Upper lobe of right lung (tissue), 1 donor: ENCODE measurements at regions not wholly inside any gene's neighbourhood (a gene's known extent, or its start where the extent isn't known, plus 50 kb on each side); places are given as distances from the start of the nearest gene placed in this dataset.

ENCODE experiments used
- ATAC-seq: fragments of 200-7000 bp; cut with Tn5 transposase; one replicate; pipeline ENCODE4 v1.9.1; 2020; ENCODE audit warnings: mild to moderate bottlenecking, moderate library complexity
- DNase-seq: peaks from one replicate; pipeline ENCODE4 v3.0.0-alpha.2; 2020
- H3K27ac ChIP-seq: fragments of 200-600 bp; one replicate; pipeline ENCODE4 v1.8.0; 2022
- H3K27me3 ChIP-seq: fragments of 200-600 bp; one replicate; pipeline ENCODE4 v1.8.0; 2022; ENCODE audit warnings: mild to moderate bottlenecking
- H3K36me3 ChIP-seq: fragments of 200-600 bp; one replicate; pipeline ENCODE4 v1.8.0; 2022
- H3K4me1 ChIP-seq: fragments of 200-600 bp; one replicate; pipeline ENCODE4 v1.8.0; 2022
- H3K4me3 ChIP-seq: fragments of 200-600 bp; one replicate; pipeline ENCODE4 v1.8.0; 2022; ENCODE audit warnings: mild to moderate bottlenecking
- H3K9me3 ChIP-seq: fragments of 200-600 bp; one replicate; pipeline ENCODE4 v1.8.0; 2022
- intact Hi-C: fragments of 100-400 bp; cut with DNase I; formaldehyde crosslinking; loops from one replicate; pipeline ENCODE4 v1.11.0; 2022
- TF ChIP-seq, protein P1 (sequence below): fragments of 200-600 bp; IDR thresholded peaks from one replicate; pipeline ENCODE4 v1.8.0; 2022; ENCODE audit warnings: antibody characterized with exemption
- donor health status: DM: no; HTN: yes; CAD: no; lungs with severe emphysema.

DNA sequence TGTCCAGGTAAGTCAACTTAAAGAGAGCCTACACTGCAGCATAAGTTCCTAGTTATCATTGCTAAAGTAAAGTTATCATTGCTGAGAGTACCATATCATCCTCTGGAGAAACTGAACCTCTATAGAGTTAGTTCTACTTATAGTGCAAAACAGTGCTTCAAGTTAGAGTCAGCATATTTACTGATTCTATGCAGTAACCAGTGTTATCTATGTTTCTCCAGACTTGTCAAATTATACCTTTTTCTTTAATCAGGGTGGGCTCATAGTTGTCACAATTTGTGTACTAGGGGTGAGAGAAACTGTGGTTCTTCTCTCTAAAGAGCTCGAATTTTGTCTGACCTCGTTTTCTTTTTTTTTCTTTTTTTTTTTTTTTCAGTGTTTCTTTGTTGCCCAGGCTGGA lies 79.6 kb downstream of the ANXA2R start:
- Histone ChIP-seq H3K36me3 (no peaks in the 10 kb centered on the region), H3K27ac (no peak overlapping the region), H3K9me3 (no peaks in the 10 kb centered on the region), H3K4me1 (no peaks in the 10 kb centered on the region), H3K27me3 (no peaks in the 10 kb centered on the region), H3K4me3 (no peak overlapping the region)
- DNase-seq (no peak), ATAC-seq (no peak)
- intact Hi-C loops, result no loop called here
- TF ChIP-seq, protein P1, sequence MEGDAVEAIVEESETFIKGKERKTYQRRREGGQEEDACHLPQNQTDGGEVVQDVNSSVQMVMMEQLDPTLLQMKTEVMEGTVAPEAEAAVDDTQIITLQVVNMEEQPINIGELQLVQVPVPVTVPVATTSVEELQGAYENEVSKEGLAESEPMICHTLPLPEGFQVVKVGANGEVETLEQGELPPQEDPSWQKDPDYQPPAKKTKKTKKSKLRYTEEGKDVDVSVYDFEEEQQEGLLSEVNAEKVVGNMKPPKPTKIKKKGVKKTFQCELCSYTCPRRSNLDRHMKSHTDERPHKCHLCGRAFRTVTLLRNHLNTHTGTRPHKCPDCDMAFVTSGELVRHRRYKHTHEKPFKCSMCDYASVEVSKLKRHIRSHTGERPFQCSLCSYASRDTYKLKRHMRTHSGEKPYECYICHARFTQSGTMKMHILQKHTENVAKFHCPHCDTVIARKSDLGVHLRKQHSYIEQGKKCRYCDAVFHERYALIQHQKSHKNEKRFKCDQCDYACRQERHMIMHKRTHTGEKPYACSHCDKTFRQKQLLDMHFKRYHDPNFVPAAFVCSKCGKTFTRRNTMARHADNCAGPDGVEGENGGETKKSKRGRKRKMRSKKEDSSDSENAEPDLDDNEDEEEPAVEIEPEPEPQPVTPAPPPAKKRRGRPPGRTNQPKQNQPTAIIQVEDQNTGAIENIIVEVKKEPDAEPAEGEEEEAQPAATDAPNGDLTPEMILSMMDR, result no peak

DNA sequence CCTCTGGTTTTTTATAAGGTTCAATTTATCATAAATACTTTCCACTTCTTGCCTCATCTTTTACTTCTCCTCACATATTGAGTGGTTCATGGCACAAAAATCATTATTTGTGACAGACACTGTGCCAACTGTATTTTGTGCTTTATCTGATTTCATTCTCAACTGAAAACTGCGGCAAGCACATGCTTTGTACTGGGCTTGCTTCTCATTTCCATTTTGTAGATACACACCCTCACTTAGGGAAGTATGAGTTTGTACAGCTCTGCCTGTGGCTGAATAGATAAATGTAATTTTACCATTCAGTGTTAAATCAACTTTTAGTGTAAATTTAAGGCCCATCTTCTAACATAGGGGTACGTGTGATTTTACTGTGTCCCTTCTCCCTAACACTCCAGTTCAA lies 83.6 kb downstream of the ANXA2R start:
- intact Hi-C loops, result no loop called here

DNA sequence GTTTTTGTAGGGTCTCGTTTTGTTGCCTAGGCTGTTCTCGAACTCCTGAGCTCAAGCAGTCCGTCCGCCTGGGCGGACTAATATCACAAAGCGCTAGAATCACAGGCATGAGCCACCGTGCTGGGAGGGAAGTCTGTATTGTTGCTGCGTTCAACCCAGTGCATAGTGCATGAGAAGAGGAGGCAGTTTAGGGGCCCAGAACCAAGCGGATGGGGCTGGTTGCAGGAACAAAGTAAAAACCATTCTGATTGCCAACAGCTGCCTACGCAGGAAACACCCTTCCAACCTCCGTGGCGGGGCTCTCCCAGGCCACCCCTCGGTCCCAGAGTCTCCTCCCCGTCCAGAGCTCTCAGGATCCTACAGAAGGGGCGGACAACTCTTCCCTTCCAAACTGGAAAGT lies 87.1 kb downstream of the ANXA2R start:
- H3K36me3 ChIP-seq, result no peaks in the 10 kb centered on the region
- peaks cover 71% of the 10 kb centered on the region for H3K27me3 ChIP-seq
- intact Hi-C loops, result loop anchor here (5.0 kb wide), 1 partner anchor 34 kb away; no protein-coding TSS in a partner anchor
- H3K9me3 ChIP-seq, result no peaks in the 10 kb centered on the region
- no peak overlapping the region for H3K27ac ChIP-seq
- no peak for ATAC-seq
- peaks cover 17% of the 10 kb centered on the region for H3K4me1 ChIP-seq
- TF ChIP-seq, protein P1, result no peak
- H3K4me3 ChIP-seq, result no peak overlapping the region
- no peak for DNase-seq

More for the DNA sequence above, 83.6 kb downstream of the ANXA2R start:
- peaks cover 8% of the 10 kb centered on the region for H3K4me1 ChIP-seq
- DNase-seq, result no peak
- H3K9me3 ChIP-seq, result no peaks in the 10 kb centered on the region
- H3K36me3 ChIP-seq, result no peaks in the 10 kb centered on the region
- no peak overlapping the region for H3K27ac ChIP-seq
- no peak overlapping the region for H3K4me3 ChIP-seq
- TF ChIP-seq, protein P1, result no peak
- ATAC-seq, result no peak
- peaks cover 35% of the 10 kb centered on the region for H3K27me3 ChIP-seq

DNA sequence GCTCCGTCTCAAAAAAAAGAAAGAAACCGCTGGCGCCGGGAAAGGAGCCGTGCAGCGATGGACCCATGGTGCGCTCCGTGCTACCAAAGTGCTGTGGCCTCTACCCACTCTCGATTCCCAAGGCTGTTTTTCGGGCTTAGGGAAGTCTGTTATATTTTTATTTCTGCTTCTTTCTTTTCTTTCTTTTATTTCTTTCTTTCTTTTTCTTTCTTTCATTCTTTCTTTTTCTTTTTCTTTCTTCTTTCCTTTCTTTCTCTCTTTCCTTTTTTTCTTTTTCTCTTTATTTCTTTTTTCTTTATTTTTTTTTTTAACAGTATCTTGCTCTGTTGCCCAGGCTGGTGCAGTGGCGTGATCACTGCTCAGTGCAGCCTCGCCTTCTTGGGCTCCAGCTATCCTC lies 87.5 kb downstream of the ANXA2R start:
- Histone ChIP-seq H3K27ac (peak overlapping the region; percentile 91), H3K4me3 (peak overlapping the region; percentile 56), H3K27me3 (peaks cover 74% of the 10 kb centered on the region), H3K9me3 (no peaks in the 10 kb centered on the region), H3K36me3 (no peaks in the 10 kb centered on the region), H3K4me1 (peaks cover 17% of the 10 kb centered on the region)
- intact Hi-C loops, result loop anchor here (5.0 kb wide), 1 partner anchor 35 kb away; no protein-coding TSS in a partner anchor
- no peak for ATAC-seq
- TF ChIP-seq, protein P1, result no peak
- no peak for DNase-seq

DNA sequence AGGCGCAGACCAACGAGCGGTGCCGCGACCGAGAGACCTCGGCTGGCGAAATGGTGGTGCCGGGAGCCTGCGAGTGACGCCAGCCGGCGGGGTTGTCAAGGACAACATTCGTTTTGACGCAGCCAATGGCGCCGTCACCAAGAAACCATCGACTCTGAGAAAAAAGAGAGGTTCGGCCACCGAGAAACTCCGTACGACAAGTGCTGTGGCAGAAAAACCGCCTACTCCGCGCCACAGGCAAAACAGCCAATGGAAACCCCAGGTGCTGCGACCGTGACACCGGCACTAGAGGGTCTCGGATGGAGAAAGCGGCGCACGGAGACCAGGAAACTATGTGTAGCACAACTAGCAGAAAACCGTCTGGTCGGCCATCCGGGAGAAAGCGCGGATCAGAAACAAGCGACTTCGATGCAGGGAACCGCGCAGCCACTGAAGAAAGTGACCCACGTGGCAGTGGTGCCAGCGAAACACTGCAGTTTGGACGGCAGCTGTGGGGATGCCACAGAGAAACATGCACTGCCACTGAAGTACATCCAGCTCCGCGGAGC lies 88.8 kb downstream of the ANXA2R start:
- H3K27ac ChIP-seq, result peak overlapping the region; percentile 91
- intact Hi-C loops, result loop anchor here (5.0 kb wide), 1 partner anchor 36 kb away; no protein-coding TSS in a partner anchor
- peak overlapping the region; percentile 56 for H3K4me3 ChIP-seq
- H3K27me3 ChIP-seq, result peaks cover 84% of the 10 kb centered on the region
- TF ChIP-seq, protein P1, result no peak
- no peaks in the 10 kb centered on the region for H3K9me3 ChIP-seq
- peaks cover 17% of the 10 kb centered on the region for H3K4me1 ChIP-seq
- DNase-seq (peak; percentile 76), ATAC-seq (peak; percentile 42)
- H3K36me3 ChIP-seq, result no peaks in the 10 kb centered on the region
